SK-N-SH (cell line): ENCODE measurements at regions not wholly inside any gene's neighbourhood (a gene's known extent, or its start where the extent isn't known, plus 50 kb on each side); places are given as distances from the start of the nearest gene placed in this dataset.

Experiments
- CTCF ChIA-PET: fragments of 300-600, 350-600 bp; formaldehyde crosslinking; extraction: SDS; loops from one replicate; lab custom pipeline; 2021; lab: Yijun Ruan, JAX
- POLR2A ChIA-PET: fragments of 350-600 bp; sonication (Branson Sonifier 250); formaldehyde crosslinking; extraction: SDS; loops from one replicate; lab custom pipeline; 2020; ENCODE audit warnings: antibody characterized with exemption, inconsistent platforms; lab: Yijun Ruan, JAX
- DNase-seq: peaks from one replicate; pipeline ENCODE4 v3.0.0; 2012
- H2AFZ ChIP-seq: fragments of 200-600 bp; sonication (generic); 2 replicates; pipeline ENCODE4 v1.8.1; 2016; ENCODE audit warnings: antibody characterized with exemption, mild to moderate bottlenecking, low read depth
- H3F3A ChIP-seq: fragments of 200-600 bp; sonication (generic); replicated peaks from 2 replicates; pipeline ENCODE3; 2016; ENCODE audit warnings: antibody characterized with exemption, mild to moderate bottlenecking; ENCODE audit not compliant: insufficient read depth
- H3K27ac ChIP-seq, 2 experiments: fragments of 200-500 bp in 1 of 2; fragments of 200-600 bp in 1 of 2; sonication (Bioruptor generic) in 1 of 2; sonication (generic), shearing (Covaris generic) in 1 of 2; 2 replicates each; pipeline versions ENCODE4 v1.5.1 to v1.6.1; 2014 to 2016; ENCODE audit warnings: low read depth in 2 of 2, inconsistent platforms in 1 of 2, low read length in 1 of 2, mild to moderate bottlenecking in 1 of 2, mixed read lengths in 1 of 2
- H3K27me3 ChIP-seq: fragments of 200-600 bp; sonication (generic), shearing (Covaris generic); 2 replicates; pipeline ENCODE4 v1.6.1; 2016; ENCODE audit warnings: mixed run types; ENCODE audit not compliant: insufficient read depth
- H3K36me3 ChIP-seq, 2 experiments: fragments of 200-500 bp in 1 of 2; fragments of 200-600 bp in 1 of 2; sonication (Bioruptor generic) in 1 of 2; sonication (generic) in 1 of 2; replicated peaks in 1 of 2; 2 replicates each; pipeline versions ENCODE3 to v1.5.1; 2014 to 2016; ENCODE audit warnings: low read length in 1 of 2, mild to moderate bottlenecking in 1 of 2; ENCODE audit not compliant: insufficient read depth in 2 of 2, control insufficient read depth in 1 of 2
- H3K4me1 ChIP-seq, 2 experiments: fragments of 200-500 bp in 1 of 2; fragments of 200-600 bp in 1 of 2; sonication (Bioruptor generic) in 1 of 2; sonication (generic), shearing (Covaris generic) in 1 of 2; 2 replicates each; pipeline versions ENCODE4 v1.5.1 to v1.6.1; 2014 to 2016; ENCODE audit warnings: low read depth in 1 of 2, low read length in 1 of 2, mixed run types in 1 of 2; ENCODE audit not compliant: insufficient read depth in 2 of 2, control insufficient read depth in 1 of 2
- H3K4me2 ChIP-seq: fragments of 200-600 bp; sonication (generic), shearing (Covaris generic); 2 replicates; pipeline ENCODE4 v1.6.1; 2017; ENCODE audit warnings: mixed run types
- H3K4me3 ChIP-seq, 2 experiments: fragments of 200-500 bp in 1 of 2; fragments of 200-600 bp in 1 of 2; sonication (Bioruptor generic) in 1 of 2; sonication (generic), shearing (Covaris generic) in 1 of 2; 2 replicates each; pipeline versions ENCODE4 v1.5.1 to v1.8.1; 2014 to 2016; ENCODE audit warnings: low read depth in 2 of 2, inconsistent platforms in 1 of 2, low read length in 1 of 2, mild to moderate bottlenecking in 1 of 2, mixed read lengths in 1 of 2, moderate library complexity in 1 of 2
- H3K79me2 ChIP-seq: fragments of 200-600 bp; sonication (generic); 2 replicates; pipeline ENCODE4 v1.8.1; 2017; ENCODE audit warnings: mild to moderate bottlenecking; ENCODE audit not compliant: insufficient read depth
- H3K9ac ChIP-seq: fragments of 200-600 bp; sonication (generic); 2 replicates; pipeline ENCODE4 v1.6.1; 2017; ENCODE audit warnings: mixed run types
- H3K9me2 ChIP-seq: fragments of 200-600 bp; sonication (generic); 2 replicates; pipeline ENCODE4 v1.6.1; 2017; ENCODE audit warnings: mixed run types
- H3K9me3 ChIP-seq: fragments of 200-600 bp; sonication (generic); 2 replicates; pipeline ENCODE4 v1.6.1; 2017; ENCODE audit warnings: mixed run types, mild to moderate bottlenecking, moderate library complexity
- H4K20me1 ChIP-seq: fragments of 200-600 bp; sonication (generic); 2 replicates; pipeline ENCODE4 v1.6.1; 2017; ENCODE audit warnings: mild to moderate bottlenecking, mixed run types; ENCODE audit not compliant: insufficient read depth
- CHD2 ChIP-seq: fragments of 150-350 bp; IDR thresholded peaks from 2 replicates; pipeline ENCODE4 v1.6.1; 2018; ENCODE audit warnings: low read length; ENCODE audit not compliant: partially characterized antibody
- FOXJ3 ChIP-seq: sonication (generic); formaldehyde crosslinking; IDR thresholded peaks from 2 replicates; pipeline ENCODE4 v1.5.1; 2020; ENCODE audit warnings: mild to moderate bottlenecking, missing genetic modification reagents
- FOXM1 ChIP-seq: IDR thresholded peaks from 2 replicates; pipeline ENCODE4 v1.4.0; 2012; ENCODE audit warnings: low read depth, mild to moderate bottlenecking
- GABPA ChIP-seq: IDR thresholded peaks from 2 replicates; pipeline ENCODE4 v1.4.0; 2012; ENCODE audit warnings: low read depth, mild to moderate bottlenecking
- JUND ChIP-seq: IDR thresholded peaks from 2 replicates; pipeline ENCODE4 v1.4.0; 2012
- MEF2A ChIP-seq: IDR thresholded peaks from 2 replicates; pipeline ENCODE4 v1.4.0; 2012; ENCODE audit warnings: low read depth, borderline replicate concordance
- NFIC ChIP-seq: IDR thresholded peaks from 2 replicates; pipeline ENCODE4 v1.4.0; 2012; ENCODE audit warnings: borderline replicate concordance
- RCOR1 ChIP-seq: fragments of 150-350 bp; IDR thresholded peaks from 2 replicates; pipeline ENCODE4 v1.6.1; 2017; ENCODE audit warnings: antibody characterized with exemption, low read length
- SIN3A ChIP-seq: IDR thresholded peaks from 2 replicates; pipeline ENCODE4 v1.6.1; 2012; ENCODE audit warnings: low read depth, mild to moderate bottlenecking, low read length, moderate library complexity, borderline replicate concordance
- SMC3 ChIP-seq: IDR thresholded peaks from 2 replicates; pipeline ENCODE4 v1.6.1; 2012; ENCODE audit warnings: low read depth, low read length, improper control_type of control experiment
- TCF12 ChIP-seq: IDR thresholded peaks from 2 replicates; pipeline ENCODE4 v1.4.0; 2012
- YY1 ChIP-seq: IDR thresholded peaks from 2 replicates; pipeline ENCODE4 v1.4.0; 2012; ENCODE audit warnings: low read depth, mild to moderate bottlenecking
- WGBS: methylation state at CpG from one replicate; pipeline ENCODE4 v1.1.6; 2017; ENCODE audit warnings: low lambda C conversion rate; 5-methylcytosine and 5-hydroxymethylcytosine counted together
- TF ChIP-seq, protein P1 (sequence below): IDR thresholded peaks from 2 replicates; pipeline ENCODE4 v1.4.0; 2012; ENCODE audit warnings: low read depth, borderline replicate concordance
- TF ChIP-seq, protein P2 (sequence below): IDR thresholded peaks from 2 replicates; pipeline ENCODE4 v1.4.0; 2012; ENCODE audit warnings: low read depth
- TF ChIP-seq, protein P3 (sequence below): IDR thresholded peaks from 2 replicates; pipeline ENCODE4; 2012
- TF ChIP-seq, protein P4 (sequence below): fragments of 150-350 bp; IDR thresholded peaks from 2 replicates; pipeline ENCODE4 v1.6.1; 2016; ENCODE audit warnings: mild to moderate bottlenecking, low read depth, low read length
- TF ChIP-seq, protein P5 (sequence below): fragments of 200-600 bp; sonication (generic); IDR thresholded peaks from 2 replicates; pipeline ENCODE4 v1.6.1; 2017; ENCODE audit warnings: antibody characterized with exemption, mild to moderate bottlenecking, moderate library complexity

DNA sequence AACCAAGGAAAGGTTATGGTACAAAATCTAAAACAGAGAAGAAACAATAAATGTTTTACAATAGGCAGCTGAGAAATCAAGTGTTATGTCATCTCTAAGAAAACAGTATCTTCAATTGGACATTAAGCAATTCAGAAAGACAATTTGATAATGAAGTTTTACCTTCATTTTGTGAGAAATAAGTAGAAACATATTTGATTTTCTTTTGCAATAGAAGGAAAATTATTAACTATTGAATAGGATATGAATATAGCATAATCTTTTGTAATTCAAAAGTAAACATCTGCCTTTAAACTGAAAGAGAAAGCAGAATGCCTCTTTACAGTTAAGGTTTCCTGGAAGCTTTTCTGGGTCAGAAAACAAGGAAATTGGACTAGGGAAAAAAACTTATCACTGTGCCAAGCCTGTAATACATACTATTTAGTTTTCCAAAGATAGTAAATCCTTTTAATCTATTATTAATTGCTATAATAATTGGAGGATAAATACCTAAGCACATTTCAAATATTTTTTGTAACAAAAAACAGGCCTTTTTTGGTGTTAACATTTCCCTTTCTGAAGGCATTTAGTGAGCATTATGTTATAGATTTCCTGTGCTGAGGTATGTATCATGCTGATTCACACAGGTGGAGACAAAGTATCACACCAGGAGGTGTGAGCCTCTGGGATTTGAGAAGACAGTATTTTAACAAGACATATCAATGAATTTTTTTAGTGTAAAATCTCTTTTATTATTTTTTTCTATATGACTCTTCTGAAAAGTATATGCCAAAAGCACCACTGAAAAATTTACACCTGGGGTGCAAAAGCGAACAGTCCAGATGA lies 947.0 kb upstream of the CDH2 start:
- Histone ChIP-seq H3K9ac (no peak overlapping the region), H3K79me2 (no peaks in the 10 kb centered on the region), H3K4me1 (no peaks in the 10 kb centered on the region), H3K27ac (no peak overlapping the region), H3K9me3 (no peaks in the 10 kb centered on the region), H4K20me1 (no peaks in the 10 kb centered on the region), H3K9me2 (no peaks in the 10 kb centered on the region), H3K36me3 (no peaks in the 10 kb centered on the region), H3F3A (no peaks in the 10 kb centered on the region), H3K4me3 (no peak overlapping the region), H3K4me2 (no peak overlapping the region), H3K27me3 (no peaks in the 10 kb centered on the region), H2AFZ (peak overlapping the region; percentile 70; the same call in 1 of the 2 replicates)
- ChIA-PET POLR2A (no interaction called here), CTCF (interaction anchor here (3.1 kb wide), 1 partner anchor 15 kb away, joined by 11 read pairs; no protein-coding TSS in a partner anchor)
- TF ChIP-seq CHD2 (no peak), FOXM1 (no peak), SIN3A (no peak), GABPA (no peak), YY1 (no peak), MEF2A (no peak), NFIC (no peak), TCF12 (no peak), FOXJ3 (CRISPR knock-in tag) (no peak), SMC3 (no peak), RCOR1 (no peak), JUND (no peak)
- TF ChIP-seq, protein P1, sequence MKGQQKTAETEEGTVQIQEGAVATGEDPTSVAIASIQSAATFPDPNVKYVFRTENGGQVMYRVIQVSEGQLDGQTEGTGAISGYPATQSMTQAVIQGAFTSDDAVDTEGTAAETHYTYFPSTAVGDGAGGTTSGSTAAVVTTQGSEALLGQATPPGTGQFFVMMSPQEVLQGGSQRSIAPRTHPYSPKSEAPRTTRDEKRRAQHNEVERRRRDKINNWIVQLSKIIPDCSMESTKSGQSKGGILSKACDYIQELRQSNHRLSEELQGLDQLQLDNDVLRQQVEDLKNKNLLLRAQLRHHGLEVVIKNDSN = no peak
- TF ChIP-seq, protein P2, sequence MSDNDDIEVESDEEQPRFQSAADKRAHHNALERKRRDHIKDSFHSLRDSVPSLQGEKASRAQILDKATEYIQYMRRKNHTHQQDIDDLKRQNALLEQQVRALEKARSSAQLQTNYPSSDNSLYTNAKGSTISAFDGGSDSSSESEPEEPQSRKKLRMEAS = no peak
- TF ChIP-seq, protein P3, sequence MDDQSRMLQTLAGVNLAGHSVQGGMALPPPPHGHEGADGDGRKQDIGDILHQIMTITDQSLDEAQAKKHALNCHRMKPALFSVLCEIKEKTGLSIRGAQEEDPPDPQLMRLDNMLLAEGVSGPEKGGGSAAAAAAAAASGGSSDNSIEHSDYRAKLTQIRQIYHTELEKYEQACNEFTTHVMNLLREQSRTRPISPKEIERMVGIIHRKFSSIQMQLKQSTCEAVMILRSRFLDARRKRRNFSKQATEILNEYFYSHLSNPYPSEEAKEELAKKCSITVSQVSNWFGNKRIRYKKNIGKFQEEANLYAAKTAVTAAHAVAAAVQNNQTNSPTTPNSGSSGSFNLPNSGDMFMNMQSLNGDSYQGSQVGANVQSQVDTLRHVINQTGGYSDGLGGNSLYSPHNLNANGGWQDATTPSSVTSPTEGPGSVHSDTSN = no peak
- TF ChIP-seq, protein P4, sequence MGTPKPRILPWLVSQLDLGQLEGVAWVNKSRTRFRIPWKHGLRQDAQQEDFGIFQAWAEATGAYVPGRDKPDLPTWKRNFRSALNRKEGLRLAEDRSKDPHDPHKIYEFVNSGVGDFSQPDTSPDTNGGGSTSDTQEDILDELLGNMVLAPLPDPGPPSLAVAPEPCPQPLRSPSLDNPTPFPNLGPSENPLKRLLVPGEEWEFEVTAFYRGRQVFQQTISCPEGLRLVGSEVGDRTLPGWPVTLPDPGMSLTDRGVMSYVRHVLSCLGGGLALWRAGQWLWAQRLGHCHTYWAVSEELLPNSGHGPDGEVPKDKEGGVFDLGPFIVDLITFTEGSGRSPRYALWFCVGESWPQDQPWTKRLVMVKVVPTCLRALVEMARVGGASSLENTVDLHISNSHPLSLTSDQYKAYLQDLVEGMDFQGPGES = no peak
- TF ChIP-seq, protein P5, sequence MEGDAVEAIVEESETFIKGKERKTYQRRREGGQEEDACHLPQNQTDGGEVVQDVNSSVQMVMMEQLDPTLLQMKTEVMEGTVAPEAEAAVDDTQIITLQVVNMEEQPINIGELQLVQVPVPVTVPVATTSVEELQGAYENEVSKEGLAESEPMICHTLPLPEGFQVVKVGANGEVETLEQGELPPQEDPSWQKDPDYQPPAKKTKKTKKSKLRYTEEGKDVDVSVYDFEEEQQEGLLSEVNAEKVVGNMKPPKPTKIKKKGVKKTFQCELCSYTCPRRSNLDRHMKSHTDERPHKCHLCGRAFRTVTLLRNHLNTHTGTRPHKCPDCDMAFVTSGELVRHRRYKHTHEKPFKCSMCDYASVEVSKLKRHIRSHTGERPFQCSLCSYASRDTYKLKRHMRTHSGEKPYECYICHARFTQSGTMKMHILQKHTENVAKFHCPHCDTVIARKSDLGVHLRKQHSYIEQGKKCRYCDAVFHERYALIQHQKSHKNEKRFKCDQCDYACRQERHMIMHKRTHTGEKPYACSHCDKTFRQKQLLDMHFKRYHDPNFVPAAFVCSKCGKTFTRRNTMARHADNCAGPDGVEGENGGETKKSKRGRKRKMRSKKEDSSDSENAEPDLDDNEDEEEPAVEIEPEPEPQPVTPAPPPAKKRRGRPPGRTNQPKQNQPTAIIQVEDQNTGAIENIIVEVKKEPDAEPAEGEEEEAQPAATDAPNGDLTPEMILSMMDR = no peak
- DNase-seq = no peak
- 88% methylated on average over 1 of the region's 1 CpG for WGBS
